ENCODE measurements at regions not wholly inside any gene's neighbourhood (a gene's known extent, or its start where the extent isn't known, plus 50 kb on each side); places are given as distances from the start of the nearest gene placed in this dataset.

GRCh38 chr6:95660544-95660943, 83.2 kb downstream of the MANEA start:
- ATAC-seq (no peak), DNase-seq (no peak)
- Mint-ChIP-seq H3K27me3 (peaks cover 0 to 8% (median 7%) of the 10 kb centered on the region in 5 donors), H3K9me3 (no peaks in the 10 kb centered on the region), H3K4me3 (no peak overlapping the region), H3K4me1 (no peaks in the 10 kb centered on the region), H3K27ac (no peak overlapping the region), H3K36me3 (no peaks in the 10 kb centered on the region)
- CTCF ChIA-PET = no interaction called here
- POLR2A ChIA-PET = no interaction called here
- Histone ChIP-seq H3K9me3 (ENCODE audit: control insufficient read depth in 2 of 3, low read length in 3 of 3) (no peaks in the 10 kb centered on the region), H3K27ac (ENCODE audit: low read depth, low read length) (no peak overlapping the region), H3K4me3 (ENCODE audit: low read length) (no peak overlapping the region), H3K27me3 (ENCODE audit: control insufficient read depth in 2 of 2, insufficient read depth in 2 of 2, low read length in 2 of 2) (no peaks in the 10 kb centered on the region), H3K36me3 (ENCODE audit: control insufficient read depth in 2 of 3, insufficient read depth in 3 of 3, low read length in 3 of 3) (no peaks in the 10 kb centered on the region), H3K4me1 (ENCODE audit: control insufficient read depth in 2 of 2, insufficient read depth in 2 of 2, low read length in 2 of 2) (no peaks in the 10 kb centered on the region)
- intact Hi-C loops (cut with micrococcal nuclease) = no loop called here

- no peaks in the 10 kb centered on the region for H3K4me1 ChIP-seq (ENCODE audit: control insufficient read depth in 2 of 2, insufficient read depth in 2 of 2, low read length in 2 of 2)
- peaks cover 0 to 11% (median 4%) of the 10 kb centered on the region in 5 donors for H3K27me3 Mint-ChIP-seq
- no peak for DNase-seq
- CTCF ChIA-PET = no interaction called here
- peaks cover 0 to 3% (median 0%) of the 10 kb centered on the region in 11 donors for H3K9me3 Mint-ChIP-seq
- H3K4me3 ChIP-seq (ENCODE audit: low read length) = no peak overlapping the region
- H3K9me3 ChIP-seq (ENCODE audit: control insufficient read depth in 2 of 3, low read length in 3 of 3) = no peaks in the 10 kb centered on the region
- ATAC-seq = no peak
- H3K27ac ChIP-seq (ENCODE audit: low read depth, low read length) = no peak overlapping the region
- H3K27me3 ChIP-seq (ENCODE audit: control insufficient read depth in 2 of 2, insufficient read depth in 2 of 2, low read length in 2 of 2) = no peaks in the 10 kb centered on the region
- intact Hi-C loops (cut with micrococcal nuclease) = no loop called here
- POLR2A ChIA-PET = no interaction called here
- no peak overlapping the region for H3K4me3 Mint-ChIP-seq
- H3K4me1 Mint-ChIP-seq = no peaks in the 10 kb centered on the region
- H3K36me3 Mint-ChIP-seq = no peaks in the 10 kb centered on the region
- H3K27ac Mint-ChIP-seq = no peak overlapping the region
- H3K36me3 ChIP-seq (ENCODE audit: control insufficient read depth in 2 of 3, insufficient read depth in 3 of 3, low read length in 3 of 3) = no peaks in the 10 kb centered on the region
Measured at GRCh38 chr6:95670011-95670463, 92.7 kb downstream of the MANEA start.

- no peak for ATAC-seq
- Mint-ChIP-seq H3K36me3 (no peaks in the 10 kb centered on the region), H3K27ac (no peak overlapping the region)
Measured at GRCh38 chr6:95676011-95676628, 98.8 kb downstream of the MANEA start.

GRCh38 chr6:95679981-95680380, 102.6 kb downstream of the MANEA start:
- DNase-seq (no peak), ATAC-seq (no peak)
- no peaks in the 10 kb centered on the region for H3K36me3 ChIP-seq (ENCODE audit: control insufficient read depth in 2 of 3, insufficient read depth in 3 of 3, low read length in 3 of 3)
- H3K4me3 ChIP-seq (ENCODE audit: low read length) = no peak overlapping the region
- no peaks in the 10 kb centered on the region for H3K27me3 ChIP-seq (ENCODE audit: control insufficient read depth in 2 of 2, insufficient read depth in 2 of 2, low read length in 2 of 2)
- H3K4me1 ChIP-seq (ENCODE audit: control insufficient read depth in 2 of 2, insufficient read depth in 2 of 2, low read length in 2 of 2) = no peaks in the 10 kb centered on the region
- H3K27ac Mint-ChIP-seq = no peak overlapping the region
- H3K9me3 ChIP-seq (ENCODE audit: control insufficient read depth in 2 of 3, low read length in 3 of 3) = no peaks in the 10 kb centered on the region
- H3K4me1 Mint-ChIP-seq = no peaks in the 10 kb centered on the region
- H3K36me3 Mint-ChIP-seq = no peaks in the 10 kb centered on the region
- ChIA-PET POLR2A (no interaction called here), CTCF (no interaction called here)
- intact Hi-C loops (cut with micrococcal nuclease) = loop anchor here in 1 of 2 donors (10.0 kb wide), 1 partner anchor 245 kb away; no protein-coding TSS in a partner anchor
- peaks cover 0 to 12% (median 11%) of the 10 kb centered on the region in 5 donors for H3K27me3 Mint-ChIP-seq
- no peak overlapping the region for H3K27ac ChIP-seq (ENCODE audit: low read depth, low read length)
- no peak overlapping the region for H3K4me3 Mint-ChIP-seq
- no peaks in the 10 kb centered on the region for H3K9me3 Mint-ChIP-seq

More at GRCh38 chr6:95676011-95676628, 98.8 kb downstream of the MANEA start:
- no peak for DNase-seq
- POLR2A ChIA-PET = no interaction called here
- no peaks in the 10 kb centered on the region for H3K9me3 ChIP-seq (ENCODE audit: control insufficient read depth in 2 of 3, low read length in 3 of 3)
- H3K4me3 ChIP-seq (ENCODE audit: low read length) = no peak overlapping the region
- H3K27ac ChIP-seq (ENCODE audit: low read depth, low read length) = no peak overlapping the region
- CTCF ChIA-PET = no interaction called here
- no peaks in the 10 kb centered on the region for H3K36me3 ChIP-seq (ENCODE audit: control insufficient read depth in 2 of 3, insufficient read depth in 3 of 3, low read length in 3 of 3)
- peaks cover 0 to 22% (median 13%) of the 10 kb centered on the region in 5 donors for H3K27me3 Mint-ChIP-seq
- no peaks in the 10 kb centered on the region for H3K4me1 ChIP-seq (ENCODE audit: control insufficient read depth in 2 of 2, insufficient read depth in 2 of 2, low read length in 2 of 2)
- peaks cover 0 to 2% (median 0%) of the 10 kb centered on the region in 11 donors for H3K9me3 Mint-ChIP-seq
- intact Hi-C loops (cut with micrococcal nuclease) = no loop called here
- H3K27me3 ChIP-seq (ENCODE audit: control insufficient read depth in 2 of 2, insufficient read depth in 2 of 2, low read length in 2 of 2) = no peaks in the 10 kb centered on the region
- no peaks in the 10 kb centered on the region for H3K4me1 Mint-ChIP-seq
- no peak overlapping the region for H3K4me3 Mint-ChIP-seq

GRCh38 chr6:95681736-95682135, 104.4 kb downstream of the MANEA start:
- Mint-ChIP-seq H3K27ac (no peak overlapping the region), H3K4me1 (no peaks in the 10 kb centered on the region), H3K36me3 (no peaks in the 10 kb centered on the region), H3K9me3 (no peaks in the 10 kb centered on the region), H3K4me3 (no peak overlapping the region), H3K27me3 (peaks cover 0 to 12% (median 4%) of the 10 kb centered on the region in 5 donors)
- Histone ChIP-seq H3K4me1 (ENCODE audit: control insufficient read depth in 2 of 2, insufficient read depth in 2 of 2, low read length in 2 of 2) (no peaks in the 10 kb centered on the region), H3K9me3 (ENCODE audit: control insufficient read depth in 2 of 3, low read length in 3 of 3) (no peaks in the 10 kb centered on the region), H3K27me3 (ENCODE audit: control insufficient read depth in 2 of 2, insufficient read depth in 2 of 2, low read length in 2 of 2) (no peaks in the 10 kb centered on the region), H3K36me3 (ENCODE audit: control insufficient read depth in 2 of 3, insufficient read depth in 3 of 3, low read length in 3 of 3) (no peaks in the 10 kb centered on the region), H3K27ac (ENCODE audit: low read depth, low read length) (no peak overlapping the region), H3K4me3 (ENCODE audit: low read length) (no peak overlapping the region)
- ChIA-PET CTCF (no interaction called here), POLR2A (no interaction called here)
- ATAC-seq (no peak), DNase-seq (no peak)
- intact Hi-C loops (cut with micrococcal nuclease) = loop anchor here in 1 of 2 donors (10.0 kb wide), 1 partner anchor 247 kb away; no protein-coding TSS in a partner anchor

- Histone ChIP-seq H3K4me1 (ENCODE audit: control insufficient read depth in 2 of 2, insufficient read depth in 2 of 2, low read length in 2 of 2) (no peaks in the 10 kb centered on the region), H3K36me3 (ENCODE audit: control insufficient read depth in 2 of 3, insufficient read depth in 3 of 3, low read length in 3 of 3) (no peaks in the 10 kb centered on the region), H3K9me3 (ENCODE audit: control insufficient read depth in 2 of 3, low read length in 3 of 3) (no peaks in the 10 kb centered on the region), H3K27ac (ENCODE audit: low read depth, low read length) (no peak overlapping the region), H3K4me3 (ENCODE audit: low read length) (no peak overlapping the region), H3K27me3 (ENCODE audit: control insufficient read depth in 2 of 2, insufficient read depth in 2 of 2, low read length in 2 of 2) (no peaks in the 10 kb centered on the region)
- ATAC-seq (no peak), DNase-seq (no peak)
- no peaks in the 10 kb centered on the region for H3K4me1 Mint-ChIP-seq
- CTCF ChIA-PET = interaction anchor here (0.7 kb wide), 1 partner anchor 39 kb away, joined by 3 read pairs; no protein-coding TSS in a partner anchor
- POLR2A ChIA-PET = no interaction called here
- intact Hi-C loops (cut with micrococcal nuclease) = loop anchor here in 1 of 2 donors (10.0 kb wide), 1 partner anchor 248 kb away; no protein-coding TSS in a partner anchor
- no peak overlapping the region for H3K27ac Mint-ChIP-seq
- H3K4me3 Mint-ChIP-seq = no peak overlapping the region
- H3K36me3 Mint-ChIP-seq = no peaks in the 10 kb centered on the region
- H3K27me3 Mint-ChIP-seq = peaks cover 0 to 12% (median 4%) of the 10 kb centered on the region in 5 donors
- H3K9me3 Mint-ChIP-seq = no peaks in the 10 kb centered on the region
Measured at GRCh38 chr6:95682476-95682875, 105.1 kb downstream of the MANEA start.

GRCh38 chr6:95685822-95686221, 108.5 kb downstream of the MANEA start:
- no peak for ATAC-seq

More at GRCh38 chr6:95685822-95686221, 108.5 kb downstream of the MANEA start:
- no peak for DNase-seq
- intact Hi-C loops (cut with micrococcal nuclease) = loop anchor here in 1 of 2 donors (10.0 kb wide), 1 partner anchor 251 kb away; no protein-coding TSS in a partner anchor
- H3K9me3 Mint-ChIP-seq = peaks cover 0 to 2% (median 0%) of the 10 kb centered on the region in 11 donors
- no peak overlapping the region for H3K27ac ChIP-seq (ENCODE audit: low read depth, low read length)
- peaks cover 0 to under 1% (median 0%) of the 10 kb centered on the region in 5 donors for H3K27me3 Mint-ChIP-seq
- H3K36me3 Mint-ChIP-seq = no peaks in the 10 kb centered on the region
- H3K27ac Mint-ChIP-seq = no peak overlapping the region
- no peak overlapping the region for H3K4me3 Mint-ChIP-seq
- no peak overlapping the region for H3K4me3 ChIP-seq (ENCODE audit: low read length)
- no peaks in the 10 kb centered on the region for H3K4me1 ChIP-seq (ENCODE audit: control insufficient read depth in 2 of 2, insufficient read depth in 2 of 2, low read length in 2 of 2)
- peaks cover 0 to 2% (median 0%) of the 10 kb centered on the region in 7 donors for H3K4me1 Mint-ChIP-seq
- ChIA-PET CTCF (no interaction called here), POLR2A (interaction anchor here (0.5 kb wide), 1 partner anchor 210 kb away, joined by 3 read pairs; no protein-coding TSS in a partner anchor)
- no peaks in the 10 kb centered on the region for H3K36me3 ChIP-seq (ENCODE audit: control insufficient read depth in 2 of 3, insufficient read depth in 3 of 3, low read length in 3 of 3)
- H3K9me3 ChIP-seq (ENCODE audit: control insufficient read depth in 2 of 3, low read length in 3 of 3) = no peaks in the 10 kb centered on the region
- no peaks in the 10 kb centered on the region for H3K27me3 ChIP-seq (ENCODE audit: control insufficient read depth in 2 of 2, insufficient read depth in 2 of 2, low read length in 2 of 2)

Data from naive thymus-derived CD4-positive, alpha-beta T cell (primary cell).